HepG2 (cell line): ENCODE measurements at regions not wholly inside any gene's neighbourhood (a gene's known extent, or its start where the extent isn't known, plus 50 kb on each side); places are given as distances from the start of the nearest gene placed in this dataset.

Experiments
- ATAC-seq: fragments of 200-7000 bp; cut with Tn5 transposase; 3 replicates; pipeline ENCODE4 v1.9.1; 2020; ENCODE audit warnings: mild to moderate bottlenecking, moderate library complexity
- BruUV-seq: library from RNA; stranded (reverse); fragments of 400-500 nt; replicated peaks from 2 replicates; lab custom pipeline; 2021; lab: Mats Ljungman, UMichigan
- CTCF ChIA-PET: fragments of 300-600 bp; formaldehyde crosslinking; extraction: SDS; loops from one replicate; lab custom pipeline; 2021; ENCODE audit warnings: low total read pairs, inconsistent platforms, low intra/inter-chr PET ratio; lab: Yijun Ruan, JAX
- POLR2A ChIA-PET: fragments of 350-600 bp; sonication (Branson Sonifier 250); formaldehyde crosslinking; loops from one replicate; lab custom pipeline; 2020; ENCODE audit warnings: antibody characterized with exemption, inconsistent platforms; lab: Yijun Ruan, JAX
- DNase-seq: peaks from one replicate; pipeline ENCODE4 v3.0.0-alpha.2; 2015; ENCODE audit warnings: low spot score
- FAIRE-seq: peaks from 3 replicates; lab custom pipeline; 2011; peaks lifted over from hg19 to GRCh38; lab: Jason Lieb, UNC
- H2AFZ ChIP-seq: one replicate; pipeline ENCODE4 v1.6.1; 2011; ENCODE audit warnings: low read length, inconsistent platforms
- H3K27ac ChIP-seq: fragments of 300-600 bp; 3 replicates; pipeline ENCODE4 v1.8.0; 2011; ENCODE audit warnings: mixed run types, mild to moderate bottlenecking, mixed read lengths, low read length, inconsistent platforms; ENCODE audit not compliant: insufficient read depth; ENCODE audit errors: extremely low read length
- H3K27me3 ChIP-seq, 2 experiments: fragments of 200-600 bp in 1 of 2; 2 replicates in 1 of 2; 3 replicates in 1 of 2; pipeline versions ENCODE4 v1.6.0 to v1.8.0; 2011; ENCODE audit warnings: low read length in 2 of 2, mild to moderate bottlenecking in 2 of 2, moderate library complexity in 2 of 2, inconsistent platforms in 1 of 2; ENCODE audit not compliant: insufficient read depth in 2 of 2, control insufficient read depth in 1 of 2
- H3K36me3 ChIP-seq, 2 experiments: fragments of 200-600 bp in 1 of 2; replicated peaks in 1 of 2; 2 replicates in 1 of 2; 3 replicates in 1 of 2; pipeline versions ENCODE4 v1.5.1 to v1.8.0; 2011; ENCODE audit warnings: low read length in 2 of 2, inconsistent platforms in 1 of 2; ENCODE audit not compliant: insufficient read depth in 2 of 2, control insufficient read depth in 1 of 2
- H3K4me1 ChIP-seq: 2 replicates; pipeline ENCODE4 v1.5.1; 2012; ENCODE audit warnings: low read length, inconsistent platforms; ENCODE audit not compliant: insufficient read depth
- H3K4me2 ChIP-seq: 2 replicates; pipeline ENCODE4 v1.6.0; 2011; ENCODE audit warnings: low read depth, low read length, inconsistent platforms
- H3K4me3 ChIP-seq, 3 experiments: fragments of 200-600 bp in 1 of 3; sonication (generic), shearing (Covaris generic) in 1 of 3; replicated peaks in 1 of 3; 2 replicates each; pipeline ENCODE4 v1.5.1; 2011 to 2016; ENCODE audit warnings: low read length in 3 of 3, inconsistent platforms in 2 of 3, low read depth in 2 of 3, mild to moderate bottlenecking in 2 of 3, control low read depth in 1 of 3, mixed read lengths in 1 of 3; ENCODE audit not compliant: insufficient read depth in 1 of 3
- H3K79me2 ChIP-seq: one replicate; pipeline ENCODE4 v1.6.1; 2011; ENCODE audit warnings: low read length, inconsistent platforms; ENCODE audit not compliant: insufficient read depth
- H3K9ac ChIP-seq: 2 replicates; pipeline ENCODE4 v1.6.0; 2011; ENCODE audit warnings: mild to moderate bottlenecking, low read depth, low read length, inconsistent platforms; ENCODE audit not compliant: insufficient read depth
- H3K9me3 ChIP-seq: 2 replicates; pipeline ENCODE4 v1.5.1; 2012; ENCODE audit warnings: mild to moderate bottlenecking, low read length
- H4K20me1 ChIP-seq: 2 replicates; pipeline ENCODE4 v1.6.0; 2011; ENCODE audit warnings: inconsistent platforms, mild to moderate bottlenecking, low read length, moderate library complexity; ENCODE audit not compliant: insufficient read depth
- DNMT1 ChIP-seq: sonication (generic); formaldehyde crosslinking; IDR thresholded peaks from 2 replicates; pipeline ENCODE4 v1.5.1; 2020; ENCODE audit warnings: mild to moderate bottlenecking, missing genetic modification reagents
- DNMT3B ChIP-seq: conservative IDR thresholded peaks from 2 replicates; pipeline ENCODE4 v1.6.1; 2016; ENCODE audit warnings: missing biosample characterization, control low read depth
- KDM5A ChIP-seq: fragments of 200-600 bp; sonication (generic); IDR thresholded peaks from 2 replicates; pipeline ENCODE4 v1.7.0; 2018; ENCODE audit warnings: antibody characterized with exemption, mild to moderate bottlenecking, low read length, borderline replicate concordance
- NRL ChIP-seq: sonication (generic); formaldehyde crosslinking; IDR thresholded peaks from 2 replicates; pipeline ENCODE4 v1.5.0; 2020; ENCODE audit warnings: missing genetic modification reagents, mild to moderate bottlenecking, moderate library complexity, borderline replicate concordance
- SOX13 ChIP-seq, 3 experiments: fragments of 450-650 bp in 1 of 3; sonication (generic) in 1 of 3; formaldehyde crosslinking in 1 of 3; IDR thresholded peaks in 2 of 3; conservative IDR thresholded peaks in 1 of 3; 2 replicates each; pipeline versions ENCODE4 v1.5.0 to v1.6.1; 2016 to 2020; ENCODE audit warnings: antibody characterized with exemption in 1 of 3, mild to moderate bottlenecking in 1 of 3, missing compliant biosample characterization in 1 of 3, missing genetic modification reagents in 1 of 3, moderate library complexity in 1 of 3
- SPEN ChIP-seq: sonication (generic); formaldehyde crosslinking; IDR thresholded peaks from 2 replicates; pipeline ENCODE4 v1.5.1; 2020; ENCODE audit warnings: low read depth, mild to moderate bottlenecking, missing genetic modification reagents
- TARDBP ChIP-seq: sonication (generic); formaldehyde crosslinking; IDR thresholded peaks from 2 replicates; pipeline ENCODE4 v1.8.0; 2022; ENCODE audit warnings: mild to moderate bottlenecking, missing genetic modification reagents
- THYN1 ChIP-seq: sonication (generic); formaldehyde crosslinking; IDR thresholded peaks from 2 replicates; pipeline ENCODE4 v1.8.1; 2023; ENCODE audit warnings: low read depth, mild to moderate bottlenecking, moderate library complexity, missing genetic modification reagents, borderline replicate concordance
- ZBTB20 ChIP-seq: sonication (generic); formaldehyde crosslinking; IDR thresholded peaks from 2 replicates; pipeline ENCODE4 v1.8.1; 2023; ENCODE audit warnings: missing genetic modification reagents, low read depth, mild to moderate bottlenecking, borderline replicate concordance
- ZNF34 ChIP-seq: sonication (generic); formaldehyde crosslinking; IDR thresholded peaks from 2 replicates; pipeline ENCODE4 v1.4.0; 2020; ENCODE audit warnings: mild to moderate bottlenecking, missing genetic modification reagents, borderline replicate concordance
- ZNF543 ChIP-seq: sonication (generic); formaldehyde crosslinking; IDR thresholded peaks from 2 replicates; pipeline ENCODE4 v1.4.0; 2020; ENCODE audit warnings: mild to moderate bottlenecking, missing genetic modification reagents
- ZNF713 ChIP-seq: sonication (generic); formaldehyde crosslinking; IDR thresholded peaks from 2 replicates; pipeline ENCODE4 v1.4.0; 2020; ENCODE audit warnings: mild to moderate bottlenecking, missing genetic modification reagents
- ZNF737 ChIP-seq: sonication (generic); formaldehyde crosslinking; IDR thresholded peaks from 2 replicates; pipeline ENCODE4 v1.5.0; 2020; ENCODE audit warnings: missing genetic modification reagents, mild to moderate bottlenecking, borderline replicate concordance
- WGBS: methylation state at CpG from one replicate; pipeline ENCODE4 v1.1.6; 2017; ENCODE audit warnings: low lambda C conversion rate; 5-methylcytosine and 5-hydroxymethylcytosine counted together
- in situ Hi-C: cut with HindIII; loops from 2 replicates; pipeline ENCODE4 v1.10.0; 2017; ENCODE audit warnings: low pct_unique_long_range_greater_than_20kb; ENCODE audit not compliant: extremely low pct_ligation_motif_present
- intact Hi-C: fragments of 100-400 bp; cut with micrococcal nuclease; formaldehyde crosslinking; loops from one replicate; pipeline ENCODE4 v1.10.0; 2022; ENCODE audit not compliant: unreplicated experiment

GRCh38 chr17:5718726-5719125 is 134.4 kb upstream of the NLRP1 start:
- no peak overlapping the region for H3K4me2 ChIP-seq
- no peaks in the 10 kb centered on the region for H3K4me1 ChIP-seq
- peaks cover 0 to 3% of the 10 kb centered on the region in 2 experiments; a peak in 2 of 5 replicates for H3K27me3 ChIP-seq
- H3K9me3 ChIP-seq, result no peaks in the 10 kb centered on the region
- ChIA-PET CTCF (no interaction called here), POLR2A (no interaction called here)
- no peak for DNase-seq
- ATAC-seq, result no peak
- no peak overlapping the region for H2AFZ ChIP-seq
- TF ChIP-seq SPEN (CRISPR knock-in tag) (no peak), THYN1 (no peak), ZNF713 (CRISPR knock-in tag) (no peak), ZNF737 (no peak), DNMT1 (CRISPR knock-in tag) (no peak), ZBTB20 (no peak), NRL (CRISPR knock-in tag) (no peak), TARDBP (CRISPR knock-in tag) (no peak), DNMT3B (CRISPR knock-in tag) (no peak), ZNF543 (no peak), SOX13 (IDR thresholded peaks at IDR 0.05) (no peak), SOX13 (CRISPR knock-in tag; conservative IDR thresholded peaks at IDR 0.05 in 1 of 2, IDR thresholded peaks at IDR 0.05 in 1 of 2) (no peak), KDM5A (no peak), ZNF34 (no peak)
- H3K4me3 ChIP-seq, result no peak overlapping the region
- FAIRE-seq, result no peak
- intact Hi-C loops, result no loop called here
- H3K9ac ChIP-seq, result no peak overlapping the region
- BruUV-seq, result no TSS peak
- no peaks in the 10 kb centered on the region for H4K20me1 ChIP-seq
- in situ Hi-C loops, result loop anchor here (25.0 kb wide), 1 partner anchor 694 kb away; no protein-coding TSS in a partner anchor
- no peaks in the 10 kb centered on the region for H3K79me2 ChIP-seq
- no peaks in the 10 kb centered on the region for H3K36me3 ChIP-seq
- WGBS, result 59% methylated on average over 4 of the region's 4 CpGs
- no peak overlapping the region for H3K27ac ChIP-seq
